ENCODE measurements at regions not wholly inside any gene's neighbourhood (a gene's known extent, or its start where the extent isn't known, plus 50 kb on each side); places are given as distances from the start of the nearest gene placed in this dataset.

GRCh38 chr2:15788455-15788829 is 151.9 kb upstream of the MYCN start:
- TF ChIP-seq CTCF (IDR thresholded peaks at IDR 0.05) (no peak), USF1 (CRISPR knock-in tag; IDR thresholded peaks at IDR 0.05) (no peak), E2F1 (CRISPR knock-in tag; IDR thresholded peaks at IDR 0.05) (no peak), MYBL2 (CRISPR knock-in tag; IDR thresholded peaks at IDR 0.05) (no peak), FOXP4 (CRISPR knock-in tag; IDR thresholded peaks at IDR 0.05) (no peak), STAT6 (CRISPR knock-in tag; conservative IDR thresholded peaks at IDR 0.05; ENCODE audit: low read depth) (no peak), ZNF219 (CRISPR knock-in tag; IDR thresholded peaks at IDR 0.05; ENCODE audit: borderline replicate concordance) (no peak), ATF3 (CRISPR knock-in tag; conservative IDR thresholded peaks at IDR 0.05) (no peak), TEAD4 (CRISPR knock-in tag; IDR thresholded peaks at IDR 0.05) (no peak), ESRRA (CRISPR knock-in tag; IDR thresholded peaks at IDR 0.05; ENCODE audit: borderline replicate concordance) (no peak), ATF6 (CRISPR knock-in tag; IDR thresholded peaks at IDR 0.05) (no peak), NFE2L1 (CRISPR knock-in tag; IDR thresholded peaks at IDR 0.05) (no peak), USF2 (CRISPR knock-in tag; IDR thresholded peaks at IDR 0.05) (no peak)
